ENCODE measurements at regions not wholly inside any gene's neighbourhood (a gene's known extent, or its start where the extent isn't known, plus 50 kb on each side); places are given as distances from the start of the nearest gene placed in this dataset.

DNA sequence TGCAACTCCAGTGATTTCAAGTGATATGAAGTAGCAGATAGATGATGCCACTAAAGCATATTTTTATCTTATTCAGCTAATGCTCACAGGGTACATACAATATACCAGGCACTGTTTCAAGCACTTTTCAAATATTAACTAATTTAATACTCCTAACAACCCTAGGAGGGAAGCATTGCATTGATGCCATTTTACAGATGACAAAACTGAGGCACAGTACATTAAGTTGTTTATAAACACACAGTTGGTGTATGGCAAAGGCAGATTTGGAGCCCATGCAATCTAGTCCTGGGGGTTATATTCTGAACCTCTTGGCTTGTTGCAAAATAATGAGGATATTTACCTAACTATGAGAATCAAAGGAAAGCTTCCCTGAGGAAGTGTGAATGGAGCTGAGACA lies 371.0 kb downstream of the SFMBT2 start:
- TF ChIP-seq, protein P1, sequence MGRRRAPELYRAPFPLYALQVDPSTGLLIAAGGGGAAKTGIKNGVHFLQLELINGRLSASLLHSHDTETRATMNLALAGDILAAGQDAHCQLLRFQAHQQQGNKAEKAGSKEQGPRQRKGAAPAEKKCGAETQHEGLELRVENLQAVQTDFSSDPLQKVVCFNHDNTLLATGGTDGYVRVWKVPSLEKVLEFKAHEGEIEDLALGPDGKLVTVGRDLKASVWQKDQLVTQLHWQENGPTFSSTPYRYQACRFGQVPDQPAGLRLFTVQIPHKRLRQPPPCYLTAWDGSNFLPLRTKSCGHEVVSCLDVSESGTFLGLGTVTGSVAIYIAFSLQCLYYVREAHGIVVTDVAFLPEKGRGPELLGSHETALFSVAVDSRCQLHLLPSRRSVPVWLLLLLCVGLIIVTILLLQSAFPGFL (CRISPR knock-in tag; IDR thresholded peaks at IDR 0.05; ENCODE audit: borderline replicate concordance) = no peak
- TF ChIP-seq, protein P2, sequence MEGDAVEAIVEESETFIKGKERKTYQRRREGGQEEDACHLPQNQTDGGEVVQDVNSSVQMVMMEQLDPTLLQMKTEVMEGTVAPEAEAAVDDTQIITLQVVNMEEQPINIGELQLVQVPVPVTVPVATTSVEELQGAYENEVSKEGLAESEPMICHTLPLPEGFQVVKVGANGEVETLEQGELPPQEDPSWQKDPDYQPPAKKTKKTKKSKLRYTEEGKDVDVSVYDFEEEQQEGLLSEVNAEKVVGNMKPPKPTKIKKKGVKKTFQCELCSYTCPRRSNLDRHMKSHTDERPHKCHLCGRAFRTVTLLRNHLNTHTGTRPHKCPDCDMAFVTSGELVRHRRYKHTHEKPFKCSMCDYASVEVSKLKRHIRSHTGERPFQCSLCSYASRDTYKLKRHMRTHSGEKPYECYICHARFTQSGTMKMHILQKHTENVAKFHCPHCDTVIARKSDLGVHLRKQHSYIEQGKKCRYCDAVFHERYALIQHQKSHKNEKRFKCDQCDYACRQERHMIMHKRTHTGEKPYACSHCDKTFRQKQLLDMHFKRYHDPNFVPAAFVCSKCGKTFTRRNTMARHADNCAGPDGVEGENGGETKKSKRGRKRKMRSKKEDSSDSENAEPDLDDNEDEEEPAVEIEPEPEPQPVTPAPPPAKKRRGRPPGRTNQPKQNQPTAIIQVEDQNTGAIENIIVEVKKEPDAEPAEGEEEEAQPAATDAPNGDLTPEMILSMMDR (IDR thresholded peaks at IDR 0.05) = no peak
- TF ChIP-seq, protein P3, sequence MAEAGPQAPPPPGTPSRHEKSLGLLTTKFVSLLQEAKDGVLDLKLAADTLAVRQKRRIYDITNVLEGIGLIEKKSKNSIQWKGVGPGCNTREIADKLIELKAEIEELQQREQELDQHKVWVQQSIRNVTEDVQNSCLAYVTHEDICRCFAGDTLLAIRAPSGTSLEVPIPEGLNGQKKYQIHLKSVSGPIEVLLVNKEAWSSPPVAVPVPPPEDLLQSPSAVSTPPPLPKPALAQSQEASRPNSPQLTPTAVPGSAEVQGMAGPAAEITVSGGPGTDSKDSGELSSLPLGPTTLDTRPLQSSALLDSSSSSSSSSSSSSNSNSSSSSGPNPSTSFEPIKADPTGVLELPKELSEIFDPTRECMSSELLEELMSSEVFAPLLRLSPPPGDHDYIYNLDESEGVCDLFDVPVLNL (CRISPR knock-in tag; IDR thresholded peaks at IDR 0.05; ENCODE audit: borderline replicate concordance, low read depth) = no peak
- TF ChIP-seq, protein P4, sequence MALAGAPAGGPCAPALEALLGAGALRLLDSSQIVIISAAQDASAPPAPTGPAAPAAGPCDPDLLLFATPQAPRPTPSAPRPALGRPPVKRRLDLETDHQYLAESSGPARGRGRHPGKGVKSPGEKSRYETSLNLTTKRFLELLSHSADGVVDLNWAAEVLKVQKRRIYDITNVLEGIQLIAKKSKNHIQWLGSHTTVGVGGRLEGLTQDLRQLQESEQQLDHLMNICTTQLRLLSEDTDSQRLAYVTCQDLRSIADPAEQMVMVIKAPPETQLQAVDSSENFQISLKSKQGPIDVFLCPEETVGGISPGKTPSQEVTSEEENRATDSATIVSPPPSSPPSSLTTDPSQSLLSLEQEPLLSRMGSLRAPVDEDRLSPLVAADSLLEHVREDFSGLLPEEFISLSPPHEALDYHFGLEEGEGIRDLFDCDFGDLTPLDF (CRISPR knock-in tag; IDR thresholded peaks at IDR 0.05) = no peak
- no peak for TF ChIP-seq NR2C2 (CRISPR knock-in tag; IDR thresholded peaks at IDR 0.05)
- TF ChIP-seq, protein P5, sequence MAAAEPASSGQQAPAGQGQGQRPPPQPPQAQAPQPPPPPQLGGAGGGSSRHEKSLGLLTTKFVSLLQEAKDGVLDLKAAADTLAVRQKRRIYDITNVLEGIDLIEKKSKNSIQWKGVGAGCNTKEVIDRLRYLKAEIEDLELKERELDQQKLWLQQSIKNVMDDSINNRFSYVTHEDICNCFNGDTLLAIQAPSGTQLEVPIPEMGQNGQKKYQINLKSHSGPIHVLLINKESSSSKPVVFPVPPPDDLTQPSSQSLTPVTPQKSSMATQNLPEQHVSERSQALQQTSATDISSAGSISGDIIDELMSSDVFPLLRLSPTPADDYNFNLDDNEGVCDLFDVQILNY (CRISPR knock-in tag; IDR thresholded peaks at IDR 0.05) = no peak
- TF ChIP-seq, protein P6, sequence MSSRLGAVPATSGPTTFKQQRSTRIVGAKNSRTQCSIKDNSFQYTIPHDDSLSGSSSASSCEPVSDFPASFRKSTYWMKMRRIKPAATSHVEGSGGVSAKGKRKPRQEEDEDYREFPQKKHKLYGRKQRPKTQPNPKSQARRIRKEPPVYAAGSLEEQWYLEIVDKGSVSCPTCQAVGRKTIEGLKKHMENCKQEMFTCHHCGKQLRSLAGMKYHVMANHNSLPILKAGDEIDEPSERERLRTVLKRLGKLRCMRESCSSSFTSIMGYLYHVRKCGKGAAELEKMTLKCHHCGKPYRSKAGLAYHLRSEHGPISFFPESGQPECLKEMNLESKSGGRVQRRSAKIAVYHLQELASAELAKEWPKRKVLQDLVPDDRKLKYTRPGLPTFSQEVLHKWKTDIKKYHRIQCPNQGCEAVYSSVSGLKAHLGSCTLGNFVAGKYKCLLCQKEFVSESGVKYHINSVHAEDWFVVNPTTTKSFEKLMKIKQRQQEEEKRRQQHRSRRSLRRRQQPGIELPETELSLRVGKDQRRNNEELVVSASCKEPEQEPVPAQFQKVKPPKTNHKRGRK (CRISPR knock-in tag; IDR thresholded peaks at IDR 0.05; ENCODE audit: borderline replicate concordance) = no peak
